Transverse colon (tissue), 4 donors: ENCODE measurements at regions not wholly inside any gene's neighbourhood (a gene's known extent, or its start where the extent isn't known, plus 50 kb on each side); places are given as distances from the start of the nearest gene placed in this dataset.
"Not testable (repeated sequence)": the region's sequence is repeated elsewhere in the genome, so short reads cannot be mapped to it uniquely, and the experiment has no call there.

Experiments
- DNase-seq: peaks from one replicate; pipeline ENCODE4 v3.0.0-alpha.2; 2019
- H3K27ac ChIP-seq, 4 donors: fragments of 200-600 bp; sonication (generic); 2 replicates each; pipeline ENCODE4 v1.5.1; 2016 to 2018; ENCODE audit warnings: inconsistent platforms in 4 of 4
- H3K27me3 ChIP-seq: fragments of 200-600 bp; sonication (generic); 2 replicates; pipeline ENCODE4 v1.5.1; 2017; ENCODE audit warnings: inconsistent platforms
- H3K36me3 ChIP-seq, 4 donors: fragments of 200-600 bp; sonication (generic); 2 replicates each; pipeline ENCODE4 v1.5.1; 2017 to 2019; ENCODE audit warnings: inconsistent platforms in 4 of 4
- H3K4me1 ChIP-seq, 4 donors: fragments of 200-600 bp; sonication (generic); 2 replicates each; pipeline ENCODE4 v1.5.1; 2017 to 2020; ENCODE audit warnings: inconsistent platforms in 4 of 4
- H3K4me3 ChIP-seq, 4 donors: fragments of 200-600 bp; sonication (generic); 1 replicate in 1 of 4; 2 replicates in 3 of 4; pipeline versions ENCODE4 v1.5.1 to v1.6.1; 2017 to 2019; ENCODE audit warnings: inconsistent platforms in 4 of 4
- H3K9me3 ChIP-seq, 2 donors: fragments of 200-600 bp; sonication (generic); 2 replicates each; pipeline ENCODE4 v1.5.1; 2017 to 2019; ENCODE audit warnings: inconsistent platforms in 2 of 2
- CTCF ChIP-seq, 5 experiments: fragments of 200-600 bp in 3 of 5; fragments of 450-650 bp in 2 of 5; sonication (generic) in 3 of 5; IDR thresholded peaks; 1 replicate in 2 of 5; 2 replicates in 3 of 5; pipeline ENCODE4 v1.5.1; 2016 to 2017; ENCODE audit warnings: antibody characterized with exemption in 5 of 5, inconsistent platforms in 3 of 5, mild to moderate bottlenecking in 2 of 5, moderate library complexity in 1 of 5
- EP300 ChIP-seq: sonication (generic); formaldehyde crosslinking; IDR thresholded peaks from one replicate; pipeline ENCODE4 v1.6.1; 2017; ENCODE audit warnings: antibody characterized with exemption, low read depth
- POLR2A ChIP-seq: fragments of 450-650 bp; IDR thresholded peaks from one replicate; pipeline ENCODE4 v1.6.1; 2016; ENCODE audit warnings: antibody characterized with exemption, mild to moderate bottlenecking, moderate library complexity
- POLR2AphosphoS5 ChIP-seq, 3 donors: sonication (generic); formaldehyde crosslinking; IDR thresholded peaks; one replicate each; pipeline ENCODE4 v1.6.1; 2016; ENCODE audit warnings: antibody characterized with exemption in 3 of 3
- WGBS, 2 donors: methylation state at CpG; one replicate each; pipeline ENCODE4 v1.1.5; 2018; ENCODE audit warnings: low coverage in 1 of 2; 5-methylcytosine and 5-hydroxymethylcytosine counted together
- in situ Hi-C, 4 donors: fragments of 200-750 bp; cut with MboI; loops; one replicate each; pipeline versions ENCODE4 v1.15.0 to v1.15.1; 2017; ENCODE audit warnings: low sequenced_read_pairs in 3 of 4, low pct_ligation_motif_present in 1 of 4, low pct_unique_long_range_greater_than_20kb in 1 of 4
- intact Hi-C: fragments of 100-400 bp; cut with DNase I; formaldehyde crosslinking; loops from one replicate; pipeline ENCODE4 v1.15.1; 2023; ENCODE audit warnings: low total_unique reads

GRCh38 chr21:10425856-10426255 lies 95.5 kb upstream of the TPTE start:
- in situ Hi-C loops, result no loop called here
- Histone ChIP-seq H3K4me1 (no peaks in the 10 kb centered on the region), H3K27ac (no peak overlapping the region), H3K9me3 (peaks cover 37 to 44% of the 10 kb centered on the region in 2 donors), H3K27me3 (no peaks in the 10 kb centered on the region), H3K4me3 (no peak overlapping the region), H3K36me3 (no peaks in the 10 kb centered on the region)
- intact Hi-C loops, result no loop called here
- DNase-seq, result no peak
- TF ChIP-seq POLR2AphosphoS5 (IDR thresholded peaks at IDR 0.05), result no peak
- TF ChIP-seq CTCF (IDR thresholded peaks at IDR 0.05), result no peak
- no peak for TF ChIP-seq POLR2A
- no peak for TF ChIP-seq EP300
- WGBS, 2 donors, result 66 to 73% methylated on average over 3 of the region's 3 CpGs

- H3K4me1 ChIP-seq, H3K27ac ChIP-seq, H3K27me3 ChIP-seq, H3K36me3 ChIP-seq, DNase-seq, H3K4me3 ChIP-seq, in situ Hi-C loops, intact Hi-C loops: not testable (repeated sequence)
- peaks cover 42 to 50% of the 10 kb centered on the region in 2 donors for H3K9me3 ChIP-seq
- 38 to 50% methylated on average over 1 to 2 of the region's 2 CpGs for WGBS, 2 donors
Observed at GRCh38 chr21:10426812-10427211, 94.6 kb upstream of the TPTE start.

- peaks cover 46 to 52% of the 10 kb centered on the region in 2 donors for H3K9me3 ChIP-seq
Observed at GRCh38 chr21:10427277-10427676, 94.1 kb upstream of the TPTE start.

GRCh38 chr21:10428981-10429534 lies 92.3 kb upstream of the TPTE start:
- H3K27ac ChIP-seq, DNase-seq, intact Hi-C loops, H3K4me3 ChIP-seq, H3K4me1 ChIP-seq, in situ Hi-C loops, H3K36me3 ChIP-seq, H3K27me3 ChIP-seq: not testable (repeated sequence)
- WGBS, 2 donors, result 14 to 18% methylated on average over 1 of the region's 1 CpG
- H3K9me3 ChIP-seq, result peaks cover 44 to 51% of the 10 kb centered on the region in 2 donors

More at GRCh38 chr21:10427277-10427676, 94.1 kb upstream of the TPTE start:
- H3K4me3 ChIP-seq, H3K27ac ChIP-seq, H3K36me3 ChIP-seq, in situ Hi-C loops, DNase-seq, H3K27me3 ChIP-seq, intact Hi-C loops, H3K4me1 ChIP-seq: not testable (repeated sequence)
- WGBS, 2 donors, result 65 to 71% methylated on average over 6 of the region's 6 CpGs

GRCh38 chr21:10430005-10430404 lies 91.4 kb upstream of the TPTE start:
- no peak overlapping the region for H3K27ac ChIP-seq
- in situ Hi-C loops, result no loop called here
- DNase-seq, result no peak
- intact Hi-C loops, result no loop called here
- TF ChIP-seq CTCF (IDR thresholded peaks at IDR 0.05) (no peak), POLR2A (no peak), EP300 (no peak), POLR2AphosphoS5 (IDR thresholded peaks at IDR 0.05) (no peak)
- H3K36me3 ChIP-seq, result no peaks in the 10 kb centered on the region
- no peaks in the 10 kb centered on the region for H3K27me3 ChIP-seq
- H3K9me3 ChIP-seq, result peaks cover 41 to 45% of the 10 kb centered on the region in 2 donors
- WGBS, 2 donors, result 59 to 64% methylated on average over 1 of the region's 1 CpG
- no peaks in the 10 kb centered on the region for H3K4me1 ChIP-seq
- H3K4me3 ChIP-seq, result no peak overlapping the region

GRCh38 chr21:10431995-10432394 lies 89.4 kb upstream of the TPTE start:
- H3K9me3 ChIP-seq, result peaks cover 41 to 43% of the 10 kb centered on the region in 2 donors
- H3K4me3 ChIP-seq, in situ Hi-C loops, intact Hi-C loops, H3K4me1 ChIP-seq, DNase-seq, H3K27ac ChIP-seq, H3K27me3 ChIP-seq, H3K36me3 ChIP-seq: not testable (repeated sequence)
- WGBS, 2 donors, result 62 to 65% methylated on average over 6 of the region's 6 CpGs

- H3K4me1 ChIP-seq, intact Hi-C loops, DNase-seq, H3K36me3 ChIP-seq, H3K4me3 ChIP-seq, in situ Hi-C loops, H3K27ac ChIP-seq, H3K27me3 ChIP-seq: not testable (repeated sequence)
- H3K9me3 ChIP-seq, result peaks cover 41 to 47% of the 10 kb centered on the region in 2 donors
Observed at GRCh38 chr21:10432456-10432855, 88.9 kb upstream of the TPTE start.

- H3K4me1 ChIP-seq, intact Hi-C loops, H3K4me3 ChIP-seq, H3K27ac ChIP-seq, H3K27me3 ChIP-seq, in situ Hi-C loops, H3K36me3 ChIP-seq, DNase-seq: not testable (repeated sequence)
- WGBS, 2 donors, result 49 to 55% methylated on average over 4 of the region's 4 CpGs
- H3K9me3 ChIP-seq, result peaks cover 19 to 36% of the 10 kb centered on the region in 2 donors
Observed at GRCh38 chr21:10437977-10438376, 83.4 kb upstream of the TPTE start.

GRCh38 chr21:10440639-10441038 lies 80.7 kb upstream of the TPTE start:
- H3K36me3 ChIP-seq, in situ Hi-C loops, H3K4me3 ChIP-seq, DNase-seq, H3K4me1 ChIP-seq, intact Hi-C loops, H3K27me3 ChIP-seq, H3K27ac ChIP-seq: not testable (repeated sequence)
- WGBS, 2 donors, result 73 to 90% methylated on average over 2 of the region's 2 CpGs
- H3K9me3 ChIP-seq, result peaks cover 18 to 45% of the 10 kb centered on the region in 2 donors
